Thoracic aorta (tissue), 2 donors: ENCODE measurements at regions not wholly inside any gene's neighbourhood (a gene's known extent, or its start where the extent isn't known, plus 50 kb on each side); places are given as distances from the start of the nearest gene placed in this dataset.

Source experiments
- ATAC-seq: fragments of 150-250 bp; one replicate; pipeline ENCODE4 v1.8.0; 2017; ENCODE audit warnings: low read depth; ENCODE audit not compliant: insufficient number of reproducible peaks, low FRiP score
- DNase-seq: peaks from one replicate; pipeline ENCODE4 v3.0.0-alpha.2; 2020; ENCODE audit warnings: low spot score
- H3K27ac ChIP-seq, 2 donors: fragments of 200-600 bp; sonication (generic); 1 replicate in 1 of 2; 2 replicates in 1 of 2; pipeline ENCODE4 v1.5.1; 2016; ENCODE audit warnings: mild to moderate bottlenecking in 2 of 2, moderate library complexity in 2 of 2
- H3K27me3 ChIP-seq: fragments of 200-600 bp; sonication (generic); replicated peaks from 2 replicates; pipeline ENCODE4 v1.6.0; 2016; ENCODE audit warnings: mild to moderate bottlenecking; ENCODE audit not compliant: insufficient read depth
- H3K36me3 ChIP-seq: fragments of 200-600 bp; sonication (generic); one replicate; pipeline ENCODE4 v1.5.1; 2016
- H3K4me1 ChIP-seq, 2 donors: fragments of 200-600 bp; sonication (generic); 1 replicate in 1 of 2; 2 replicates in 1 of 2; pipeline versions ENCODE4 v1.5.1 to v1.6.0; 2016; ENCODE audit warnings: low read depth in 2 of 2, mild to moderate bottlenecking in 1 of 2; ENCODE audit not compliant: control insufficient read depth in 1 of 2
- H3K4me3 ChIP-seq: fragments of 200-600 bp; sonication (generic); 2 replicates; pipeline ENCODE4 v1.5.1; 2016; ENCODE audit warnings: mild to moderate bottlenecking
- H3K9me3 ChIP-seq: fragments of 200-600 bp; sonication (generic); 2 replicates; pipeline ENCODE4 v1.5.1; 2016
- TF ChIP-seq, protein P1 (sequence below): fragments of 200-600 bp; sonication (generic); IDR thresholded peaks from one replicate; pipeline ENCODE4 v1.5.1; 2019; ENCODE audit warnings: antibody characterized with exemption

DNA sequence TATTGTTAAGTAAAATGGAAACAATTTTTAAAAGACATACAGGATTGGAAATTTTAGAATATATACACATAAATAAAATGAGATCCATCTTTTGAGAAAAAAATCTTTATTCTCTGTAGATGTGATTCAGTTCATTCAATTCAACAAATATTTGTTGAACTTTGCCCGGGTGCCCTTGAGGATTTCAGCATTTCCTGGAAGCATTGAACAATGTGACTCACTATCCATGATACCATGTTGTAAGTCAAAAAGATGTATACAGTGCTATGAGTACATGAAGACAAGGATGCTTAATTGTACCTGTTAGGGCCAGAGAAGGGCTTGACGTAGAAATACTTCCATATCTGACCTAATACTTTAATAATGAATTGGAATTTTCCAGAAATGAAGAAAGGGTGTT, 353.7 kb downstream of the METTL15 start:
- Histone ChIP-seq H3K4me3 (no peak overlapping the region), H3K27ac (no peak overlapping the region), H3K9me3 (no peaks in the 10 kb centered on the region), H3K36me3 (no peaks in the 10 kb centered on the region), H3K4me1 (no peaks in the 10 kb centered on the region), H3K27me3 (no peaks in the 10 kb centered on the region)
- ATAC-seq: no peak
- DNase-seq: no peak
- TF ChIP-seq, protein P1, sequence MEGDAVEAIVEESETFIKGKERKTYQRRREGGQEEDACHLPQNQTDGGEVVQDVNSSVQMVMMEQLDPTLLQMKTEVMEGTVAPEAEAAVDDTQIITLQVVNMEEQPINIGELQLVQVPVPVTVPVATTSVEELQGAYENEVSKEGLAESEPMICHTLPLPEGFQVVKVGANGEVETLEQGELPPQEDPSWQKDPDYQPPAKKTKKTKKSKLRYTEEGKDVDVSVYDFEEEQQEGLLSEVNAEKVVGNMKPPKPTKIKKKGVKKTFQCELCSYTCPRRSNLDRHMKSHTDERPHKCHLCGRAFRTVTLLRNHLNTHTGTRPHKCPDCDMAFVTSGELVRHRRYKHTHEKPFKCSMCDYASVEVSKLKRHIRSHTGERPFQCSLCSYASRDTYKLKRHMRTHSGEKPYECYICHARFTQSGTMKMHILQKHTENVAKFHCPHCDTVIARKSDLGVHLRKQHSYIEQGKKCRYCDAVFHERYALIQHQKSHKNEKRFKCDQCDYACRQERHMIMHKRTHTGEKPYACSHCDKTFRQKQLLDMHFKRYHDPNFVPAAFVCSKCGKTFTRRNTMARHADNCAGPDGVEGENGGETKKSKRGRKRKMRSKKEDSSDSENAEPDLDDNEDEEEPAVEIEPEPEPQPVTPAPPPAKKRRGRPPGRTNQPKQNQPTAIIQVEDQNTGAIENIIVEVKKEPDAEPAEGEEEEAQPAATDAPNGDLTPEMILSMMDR: no peak

DNA sequence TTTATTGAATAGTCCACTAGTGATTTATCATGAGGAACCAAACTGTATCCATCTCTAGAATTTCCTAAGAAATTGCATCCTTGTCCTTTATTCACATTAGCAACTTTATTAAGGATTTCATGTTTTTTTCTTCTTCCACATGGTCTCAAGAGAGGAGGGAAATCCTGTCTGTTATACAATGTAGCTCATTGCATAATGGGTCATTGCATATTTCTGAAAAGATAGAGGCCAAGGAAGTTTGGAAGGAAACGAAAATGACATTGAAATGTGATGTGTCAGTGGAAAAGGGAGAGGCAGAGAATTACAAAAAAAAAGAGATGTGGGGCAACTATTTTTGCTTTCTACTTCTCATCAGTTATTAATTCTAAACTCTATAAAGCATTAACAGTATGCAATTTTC, 353.1 kb downstream of the METTL15 start:
- Histone ChIP-seq H3K4me1 (no peaks in the 10 kb centered on the region), H3K9me3 (no peaks in the 10 kb centered on the region), H3K4me3 (no peak overlapping the region), H3K27ac (no peak overlapping the region), H3K36me3 (no peaks in the 10 kb centered on the region), H3K27me3 (no peaks in the 10 kb centered on the region)
- ATAC-seq (no peak), DNase-seq (no peak)
- TF ChIP-seq, protein P1: no peak

DNA sequence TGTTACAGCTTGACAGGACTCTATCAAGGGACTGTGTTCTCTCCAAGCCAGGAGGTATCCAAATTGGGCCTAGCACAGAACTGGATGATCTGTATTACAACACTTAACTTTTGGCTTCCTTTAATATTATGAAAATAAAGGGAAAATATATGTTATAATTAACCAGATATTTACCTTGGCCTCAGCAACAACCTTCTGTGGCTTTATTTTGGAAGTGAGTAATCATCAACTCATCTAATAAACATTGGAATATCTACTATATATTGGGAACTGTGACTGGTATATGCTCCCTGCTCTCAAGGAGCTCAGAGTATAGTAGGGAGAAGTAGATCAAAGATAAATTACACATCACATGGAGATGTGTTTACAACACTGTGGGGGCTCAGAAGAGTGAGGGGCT, 352.2 kb downstream of the METTL15 start:
- no peaks in the 10 kb centered on the region for H3K4me1 ChIP-seq
- TF ChIP-seq, protein P1: no peak
- ATAC-seq: no peak

DNA sequence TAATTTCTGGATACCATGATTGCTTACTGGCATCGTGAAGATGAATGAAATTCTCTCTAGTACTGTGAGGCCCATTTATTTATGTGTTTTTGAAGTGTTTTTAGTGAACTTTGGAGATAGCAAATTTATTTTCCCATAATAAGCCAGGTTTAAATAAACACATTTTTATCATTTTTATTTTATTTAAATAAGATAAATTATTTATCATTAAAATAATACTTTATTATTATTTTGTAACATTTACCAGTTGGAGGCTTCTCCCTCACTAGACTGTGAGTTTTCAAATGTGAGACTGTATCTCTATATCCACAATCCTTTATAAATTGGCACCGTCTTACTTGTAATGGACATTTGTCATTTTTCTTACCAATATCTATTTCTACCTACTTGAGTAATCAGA, 351.7 kb downstream of the METTL15 start:
- TF ChIP-seq, protein P1: no peak
- no peak for ATAC-seq

More for the DNA sequence above, 352.2 kb downstream of the METTL15 start:
- Histone ChIP-seq H3K27me3 (no peaks in the 10 kb centered on the region), H3K4me3 (no peak overlapping the region), H3K9me3 (no peaks in the 10 kb centered on the region), H3K27ac (no peak overlapping the region), H3K36me3 (no peaks in the 10 kb centered on the region)
- no peak for DNase-seq

DNA sequence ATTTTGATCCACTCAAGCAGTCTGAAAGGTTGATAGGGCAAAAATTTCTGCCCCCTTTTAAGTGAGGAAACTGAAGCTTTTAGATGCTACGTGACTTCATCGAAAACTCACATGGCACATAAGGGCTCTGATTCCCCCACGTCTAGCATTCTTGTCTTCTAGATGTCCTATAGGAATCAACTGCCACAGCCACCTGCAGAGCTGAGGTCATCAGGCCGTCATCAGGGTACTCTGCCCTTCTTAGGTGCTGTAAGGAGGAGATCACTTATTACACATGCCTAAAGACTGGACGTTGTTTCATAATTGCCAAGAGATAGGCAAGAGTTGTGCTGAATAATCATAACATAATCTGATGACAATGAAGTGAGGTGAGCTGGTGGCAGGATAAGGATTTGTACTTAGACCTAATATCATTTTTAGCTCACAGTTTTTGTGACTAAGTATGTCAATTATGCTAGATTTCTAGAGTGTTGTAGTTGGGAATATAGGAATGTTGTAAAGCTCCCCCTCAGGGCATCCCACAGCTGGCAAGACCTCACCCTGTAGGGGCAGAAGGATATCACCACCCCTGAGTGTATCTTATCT, 349.4 kb downstream of the METTL15 start:
- H3K27ac ChIP-seq: no peak overlapping the region
- no peaks in the 10 kb centered on the region for H3K36me3 ChIP-seq
- TF ChIP-seq, protein P1: no peak
- no peak for DNase-seq
- no peaks in the 10 kb centered on the region for H3K9me3 ChIP-seq
- no peaks in the 10 kb centered on the region for H3K27me3 ChIP-seq
- no peak for ATAC-seq
- H3K4me1 ChIP-seq: no peaks in the 10 kb centered on the region
- no peak overlapping the region for H3K4me3 ChIP-seq

More for the DNA sequence above, 351.7 kb downstream of the METTL15 start:
- Histone ChIP-seq H3K4me1 (no peaks in the 10 kb centered on the region), H3K27ac (no peak overlapping the region), H3K27me3 (no peaks in the 10 kb centered on the region), H3K36me3 (no peaks in the 10 kb centered on the region), H3K4me3 (no peak overlapping the region), H3K9me3 (no peaks in the 10 kb centered on the region)
- no peak for DNase-seq
